ENCODE measurements at regions not wholly inside any gene's neighbourhood (a gene's known extent, or its start where the extent isn't known, plus 50 kb on each side); places are given as distances from the start of the nearest gene placed in this dataset.

DNA sequence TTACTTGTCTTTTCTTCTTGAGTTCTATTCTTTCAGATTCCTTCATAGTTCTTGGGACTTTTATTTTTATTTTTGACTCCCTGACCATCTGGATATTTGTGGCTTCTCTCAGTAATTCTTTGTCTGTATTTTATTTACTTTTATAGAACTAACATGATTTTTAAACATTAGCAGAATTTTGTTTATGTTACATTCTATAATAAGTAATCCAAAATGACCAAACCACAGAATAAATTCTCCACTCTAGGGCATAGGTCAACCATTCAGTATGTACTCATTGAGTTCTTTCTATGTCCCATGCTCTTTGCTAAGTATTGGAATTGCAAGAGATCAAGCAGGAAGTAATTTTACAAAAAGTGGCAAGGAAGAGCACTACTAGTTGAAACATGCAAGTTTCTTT lies 969.0 kb downstream of the TTLL7 start:
- no peak overlapping the region for H2BK15ac ChIP-seq (ENCODE audit: low read depth, low read length)
- no peak overlapping the region for H3K4me3 ChIP-seq (ENCODE audit: insufficient read depth, low read depth, low read length)
- no peak overlapping the region for H2BK120ac ChIP-seq (ENCODE audit: low read depth, low read length)
- no peaks in the 10 kb centered on the region for H3K4me1 ChIP-seq (ENCODE audit: control insufficient read depth, insufficient read depth, low read length)
- no TSS peak for BruUV-seq (replicated peaks)
- H2BK20ac ChIP-seq (ENCODE audit: low read depth, low read length), result no peak overlapping the region
- no peaks in the 10 kb centered on the region for H3K79me1 ChIP-seq (ENCODE audit: low read depth in 1 of 2, low read length in 2 of 2)
- no peaks in the 10 kb centered on the region for H4K20me1 ChIP-seq (ENCODE audit: insufficient read depth, low read length)
- H3K23ac ChIP-seq (ENCODE audit: low read depth, low read length), result no peak overlapping the region
- no peaks in the 10 kb centered on the region for H3K27me3 ChIP-seq (ENCODE audit: control insufficient read depth, insufficient read depth, low read length)
- H3K14ac ChIP-seq (replicated peaks; ENCODE audit: low read depth, low read length), result no peak overlapping the region
- no peak overlapping the region for H2AFZ ChIP-seq (replicated peaks; ENCODE audit: low read length, poor library complexity)
- H4K5ac ChIP-seq (ENCODE audit: low read depth, low read length), result no peak overlapping the region
- H2BK5ac ChIP-seq (ENCODE audit: low read depth, low read length, poor library complexity, severe bottlenecking), result no peak overlapping the region
- no peak overlapping the region for H3K4ac ChIP-seq (ENCODE audit: low read depth, low read length)
- no peak overlapping the region for H3K18ac ChIP-seq (ENCODE audit: low read depth, low read length)
- ATAC-seq (ENCODE audit: low read depth) (no peak), DNase-seq (no peak)
- no peak overlapping the region for H4K8ac ChIP-seq (ENCODE audit: low read depth in 2 of 2, low read length in 2 of 2)
- TF ChIP-seq SMC3 (IDR thresholded peaks at IDR 0.05; ENCODE audit: low read depth, low read length) (no peak), MXI1 (IDR thresholded peaks at IDR 0.05; ENCODE audit: borderline replicate concordance, low read depth, low read length) (no peak), CEBPB (IDR thresholded peaks at IDR 0.05; ENCODE audit: low read depth, low read length) (no peak), RCOR1 (IDR thresholded peaks at IDR 0.05; ENCODE audit: insufficient replicate concordance, low read length) (no peak), MAFK (IDR thresholded peaks at IDR 0.05; ENCODE audit: low read depth, low read length) (no peak), BHLHE40 (IDR thresholded peaks at IDR 0.05; ENCODE audit: low read depth, low read length) (no peak), RFX5 (IDR thresholded peaks at IDR 0.05; ENCODE audit: low read depth, low read length) (no peak), CHD1 (IDR thresholded peaks at IDR 0.05; ENCODE audit: low read depth, low read length) (no peak), ELK1 (IDR thresholded peaks at IDR 0.05; ENCODE audit: borderline replicate concordance, low read depth, low read length) (no peak), MAZ (IDR thresholded peaks at IDR 0.05; ENCODE audit: borderline replicate concordance, low read depth, low read length) (no peak), NFE2L2 (IDR thresholded peaks at IDR 0.05; ENCODE audit: low read depth, low read length) (no peak), RAD21 (IDR thresholded peaks at IDR 0.05; ENCODE audit: low read length) (no peak)
- TF ChIP-seq, protein P1, sequence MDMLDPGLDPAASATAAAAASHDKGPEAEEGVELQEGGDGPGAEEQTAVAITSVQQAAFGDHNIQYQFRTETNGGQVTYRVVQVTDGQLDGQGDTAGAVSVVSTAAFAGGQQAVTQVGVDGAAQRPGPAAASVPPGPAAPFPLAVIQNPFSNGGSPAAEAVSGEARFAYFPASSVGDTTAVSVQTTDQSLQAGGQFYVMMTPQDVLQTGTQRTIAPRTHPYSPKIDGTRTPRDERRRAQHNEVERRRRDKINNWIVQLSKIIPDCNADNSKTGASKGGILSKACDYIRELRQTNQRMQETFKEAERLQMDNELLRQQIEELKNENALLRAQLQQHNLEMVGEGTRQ (IDR thresholded peaks at IDR 0.05; ENCODE audit: low read depth, low read length), result no peak
- POLR2A ChIA-PET (ENCODE audit: unreplicated experiment), result no interaction called here
- H3K4me2 ChIP-seq (ENCODE audit: low read depth, low read length), result no peak overlapping the region
- in situ Hi-C loops (cut with MboI; ENCODE audit: low sequenced_read_pairs) (no loop called here), dilution Hi-C loops (cut with HindIII; ENCODE audit: low sequenced_read_pairs, unreplicated experiment) (no loop called here), intact Hi-C loops (cut with micrococcal nuclease) (no loop called here)
- H2AK5ac ChIP-seq (ENCODE audit: low read depth, low read length), result no peak overlapping the region
- H3K9ac ChIP-seq (ENCODE audit: low read depth, low read length), result no peak overlapping the region
- no peak overlapping the region for H3K27ac ChIP-seq (ENCODE audit: insufficient read depth, low read length)
- no peak overlapping the region for H4K91ac ChIP-seq (ENCODE audit: insufficient read depth, low read depth, low read length)
- CTCF ChIA-PET, result no interaction called here
- H3K56ac ChIP-seq (ENCODE audit: extremely low read depth, insufficient read depth, low read length), result no peak overlapping the region
- no peaks in the 10 kb centered on the region for H3K36me3 ChIP-seq (ENCODE audit: control insufficient read depth, insufficient read depth, low read length)
- H2AK9ac ChIP-seq (replicated peaks; ENCODE audit: low read depth, low read length, poor library complexity), result no peak overlapping the region
- no peaks in the 10 kb centered on the region for H3K9me3 ChIP-seq (ENCODE audit: control insufficient read depth, insufficient read depth, low read length)
- H3K9me1 ChIP-seq (ENCODE audit: insufficient read depth, low read length), result no peaks in the 10 kb centered on the region
